ENCODE measurements at regions not wholly inside any gene's neighbourhood (a gene's known extent, or its start where the extent isn't known, plus 50 kb on each side); places are given as distances from the start of the nearest gene placed in this dataset.

DNA sequence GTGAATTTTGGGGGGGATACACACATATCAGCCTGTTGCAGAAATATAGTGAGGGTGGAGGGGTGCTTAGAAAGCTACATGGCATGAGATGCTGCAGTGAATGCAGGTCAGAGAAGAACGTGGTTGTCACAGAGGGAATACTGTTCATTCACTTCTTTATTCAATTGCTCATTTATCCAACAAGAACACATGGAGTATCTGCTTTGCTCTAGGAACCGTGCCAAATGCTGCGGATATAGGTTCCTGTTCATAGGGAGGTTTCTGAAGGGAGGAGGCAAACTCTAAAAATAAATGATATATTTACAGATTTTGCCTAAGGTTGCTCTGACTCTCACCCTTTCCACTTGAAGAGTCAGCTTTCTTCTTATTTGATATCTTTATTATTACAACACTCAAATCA, 444.3 kb upstream of the CLINT1 start:
- POLR2A ChIA-PET, result no interaction called here
- TF ChIP-seq, protein P1, sequence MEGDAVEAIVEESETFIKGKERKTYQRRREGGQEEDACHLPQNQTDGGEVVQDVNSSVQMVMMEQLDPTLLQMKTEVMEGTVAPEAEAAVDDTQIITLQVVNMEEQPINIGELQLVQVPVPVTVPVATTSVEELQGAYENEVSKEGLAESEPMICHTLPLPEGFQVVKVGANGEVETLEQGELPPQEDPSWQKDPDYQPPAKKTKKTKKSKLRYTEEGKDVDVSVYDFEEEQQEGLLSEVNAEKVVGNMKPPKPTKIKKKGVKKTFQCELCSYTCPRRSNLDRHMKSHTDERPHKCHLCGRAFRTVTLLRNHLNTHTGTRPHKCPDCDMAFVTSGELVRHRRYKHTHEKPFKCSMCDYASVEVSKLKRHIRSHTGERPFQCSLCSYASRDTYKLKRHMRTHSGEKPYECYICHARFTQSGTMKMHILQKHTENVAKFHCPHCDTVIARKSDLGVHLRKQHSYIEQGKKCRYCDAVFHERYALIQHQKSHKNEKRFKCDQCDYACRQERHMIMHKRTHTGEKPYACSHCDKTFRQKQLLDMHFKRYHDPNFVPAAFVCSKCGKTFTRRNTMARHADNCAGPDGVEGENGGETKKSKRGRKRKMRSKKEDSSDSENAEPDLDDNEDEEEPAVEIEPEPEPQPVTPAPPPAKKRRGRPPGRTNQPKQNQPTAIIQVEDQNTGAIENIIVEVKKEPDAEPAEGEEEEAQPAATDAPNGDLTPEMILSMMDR (IDR thresholded peaks at IDR 0.05; ENCODE audit: insufficient read depth, low read length, missing control alignments), result no peak
- no peak overlapping the region for H3K4me3 ChIP-seq (ENCODE audit: low read depth, low read length)
- DNase-seq (ENCODE audit: low read depth, low spot score), result no peak
- CTCF ChIA-PET, result no interaction called here

DNA sequence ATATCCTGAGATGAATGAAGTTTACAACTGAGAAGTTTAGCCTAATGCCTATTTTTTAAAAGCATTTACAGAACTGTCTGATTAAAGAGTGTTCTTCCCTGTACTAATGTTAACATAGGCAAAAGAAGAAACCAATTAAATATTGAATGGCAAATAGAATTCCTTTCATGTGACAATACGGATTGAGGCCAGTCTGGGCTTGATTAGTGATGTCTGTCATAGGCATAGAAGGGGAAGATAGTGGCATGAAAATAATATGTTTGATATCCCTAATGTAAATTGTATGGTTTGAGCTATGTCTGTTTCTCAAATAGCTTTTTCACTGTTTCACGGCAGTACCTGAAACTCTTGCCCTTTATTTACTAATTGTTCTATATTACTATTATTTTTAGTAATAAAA, 443.1 kb upstream of the CLINT1 start:
- DNase-seq (ENCODE audit: low read depth, low spot score), result no peak
- H3K4me3 ChIP-seq (ENCODE audit: low read depth, low read length), result no peak overlapping the region
- ChIA-PET CTCF (no interaction called here), POLR2A (no interaction called here)
- TF ChIP-seq, protein P1 (IDR thresholded peaks at IDR 0.05; ENCODE audit: insufficient read depth, low read length, missing control alignments), result no peak

GRCh38 chr5:158301186-158301585, 442.2 kb upstream of the CLINT1 start:
- TF ChIP-seq, protein P1 (IDR thresholded peaks at IDR 0.05; ENCODE audit: insufficient read depth, low read length, missing control alignments), result no peak
- ChIA-PET POLR2A (no interaction called here), CTCF (no interaction called here)
- DNase-seq (ENCODE audit: low read depth, low spot score), result no peak
- H3K4me3 ChIP-seq (ENCODE audit: low read depth, low read length), result no peak overlapping the region

- ChIA-PET POLR2A (no interaction called here), CTCF (no interaction called here)
- DNase-seq (ENCODE audit: low read depth, low spot score), result no peak
- no peak overlapping the region for H3K4me3 ChIP-seq (ENCODE audit: low read depth, low read length)
- TF ChIP-seq, protein P1 (IDR thresholded peaks at IDR 0.05; ENCODE audit: insufficient read depth, low read length, missing control alignments), result no peak
Observed at GRCh38 chr5:158300256-158300655, 441.3 kb upstream of the CLINT1 start.

- CTCF ChIA-PET, result no interaction called here
Observed at GRCh38 chr5:158297002-158297527, 438.1 kb upstream of the CLINT1 start.

GRCh38 chr5:158294701-158295100, 435.8 kb upstream of the CLINT1 start:
- CTCF ChIA-PET, result no interaction called here
- POLR2A ChIA-PET, result no interaction called here
- TF ChIP-seq, protein P1 (IDR thresholded peaks at IDR 0.05; ENCODE audit: insufficient read depth, low read length, missing control alignments), result no peak

More at GRCh38 chr5:158297002-158297527, 438.1 kb upstream of the CLINT1 start:
- POLR2A ChIA-PET, result no interaction called here
- TF ChIP-seq, protein P1 (IDR thresholded peaks at IDR 0.05; ENCODE audit: insufficient read depth, low read length, missing control alignments), result no peak
- DNase-seq (ENCODE audit: low read depth, low spot score), result no peak
- H3K4me3 ChIP-seq (ENCODE audit: low read depth, low read length), result no peak overlapping the region

More at GRCh38 chr5:158294701-158295100, 435.8 kb upstream of the CLINT1 start:
- no peak overlapping the region for H3K4me3 ChIP-seq (ENCODE audit: low read depth, low read length)
- no peak for DNase-seq (ENCODE audit: low read depth, low spot score)
